DOHH2 (cell line): ENCODE measurements at regions not wholly inside any gene's neighbourhood (a gene's known extent, or its start where the extent isn't known, plus 50 kb on each side); places are given as distances from the start of the nearest gene placed in this dataset.

Experiments used
- EZH2phosphoT487 ChIP-seq: fragments of 200-600 bp; sonication (generic); IDR thresholded peaks from 2 replicates; pipeline ENCODE4 v1.6.1; 2017; ENCODE audit warnings: borderline replicate concordance, mild to moderate bottlenecking, antibody characterized with exemption, low read length, moderate library complexity, mixed read lengths
- TF ChIP-seq, protein P1 (sequence below): fragments of 200-600 bp; sonication (generic); IDR thresholded peaks from one replicate; pipeline ENCODE4 v1.5.1; 2014; ENCODE audit warnings: antibody characterized with exemption, mild to moderate bottlenecking, low read depth, low read length; ENCODE audit not compliant: poor library complexity, severe bottlenecking

DNA sequence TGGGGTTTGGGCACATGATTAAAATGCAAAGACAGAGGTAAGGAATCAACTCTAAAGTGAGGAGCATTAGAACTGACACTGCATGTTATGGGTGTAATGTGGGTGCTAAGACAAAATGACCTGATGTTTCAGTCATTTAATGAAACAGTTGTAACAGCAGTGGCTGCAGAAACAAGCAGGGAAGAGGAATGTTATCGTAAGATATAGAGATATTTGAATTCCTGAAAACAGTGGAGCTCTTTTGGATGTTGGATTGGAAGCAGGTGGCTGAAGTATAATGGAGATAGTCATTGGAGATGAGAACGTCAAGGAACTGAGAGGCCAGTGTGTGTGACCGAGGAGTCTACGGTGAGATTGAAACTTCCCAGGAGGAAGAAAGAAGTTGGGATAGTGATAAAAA lies 1065.2 kb downstream of the ZPLD1 start:
- TF ChIP-seq, protein P1, sequence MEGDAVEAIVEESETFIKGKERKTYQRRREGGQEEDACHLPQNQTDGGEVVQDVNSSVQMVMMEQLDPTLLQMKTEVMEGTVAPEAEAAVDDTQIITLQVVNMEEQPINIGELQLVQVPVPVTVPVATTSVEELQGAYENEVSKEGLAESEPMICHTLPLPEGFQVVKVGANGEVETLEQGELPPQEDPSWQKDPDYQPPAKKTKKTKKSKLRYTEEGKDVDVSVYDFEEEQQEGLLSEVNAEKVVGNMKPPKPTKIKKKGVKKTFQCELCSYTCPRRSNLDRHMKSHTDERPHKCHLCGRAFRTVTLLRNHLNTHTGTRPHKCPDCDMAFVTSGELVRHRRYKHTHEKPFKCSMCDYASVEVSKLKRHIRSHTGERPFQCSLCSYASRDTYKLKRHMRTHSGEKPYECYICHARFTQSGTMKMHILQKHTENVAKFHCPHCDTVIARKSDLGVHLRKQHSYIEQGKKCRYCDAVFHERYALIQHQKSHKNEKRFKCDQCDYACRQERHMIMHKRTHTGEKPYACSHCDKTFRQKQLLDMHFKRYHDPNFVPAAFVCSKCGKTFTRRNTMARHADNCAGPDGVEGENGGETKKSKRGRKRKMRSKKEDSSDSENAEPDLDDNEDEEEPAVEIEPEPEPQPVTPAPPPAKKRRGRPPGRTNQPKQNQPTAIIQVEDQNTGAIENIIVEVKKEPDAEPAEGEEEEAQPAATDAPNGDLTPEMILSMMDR, result no peak
- no peak for TF ChIP-seq EZH2phosphoT487
